Choroid plexus epithelial cell (primary cell): ENCODE measurements at regions not wholly inside any gene's neighbourhood (a gene's known extent, or its start where the extent isn't known, plus 50 kb on each side); places are given as distances from the start of the nearest gene placed in this dataset.

Source experiments
- DNase-seq: peaks from one replicate; pipeline ENCODE4 v3.0.0-alpha.2; 2010; ENCODE audit warnings: low read depth
- H3K4me3 ChIP-seq: 2 replicates; pipeline ENCODE4 v1.5.1; 2011; ENCODE audit warnings: low read depth, mild to moderate bottlenecking, control low read depth, low read length, moderate library complexity
- TF ChIP-seq, protein P1 (sequence below): conservative IDR thresholded peaks from 2 replicates; pipeline ENCODE4 v1.5.1; 2011; ENCODE audit warnings: low read depth, mild to moderate bottlenecking, control low read depth, inconsistent platforms, low read length, moderate library complexity

DNA sequence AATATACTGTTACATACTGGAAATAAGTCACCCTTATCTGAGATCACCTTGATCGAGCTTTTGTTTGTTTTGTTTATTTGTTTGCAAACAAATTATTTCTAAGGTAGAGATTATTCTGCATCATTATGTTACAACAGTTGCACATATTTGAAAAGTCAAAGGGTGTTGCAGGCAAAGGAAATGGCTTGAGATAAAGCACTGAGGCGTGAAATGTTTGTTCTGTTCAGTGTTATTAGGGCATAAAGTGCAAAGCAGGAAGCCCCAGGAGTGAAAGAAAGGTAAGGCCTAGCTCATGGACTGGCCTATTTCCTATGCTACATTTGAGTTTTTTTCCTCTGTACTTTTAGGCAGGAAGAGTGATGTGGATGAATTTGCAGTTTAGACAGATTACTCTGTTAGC is 1815.6 kb upstream of the LRRTM1 start:
- TF ChIP-seq, protein P1, sequence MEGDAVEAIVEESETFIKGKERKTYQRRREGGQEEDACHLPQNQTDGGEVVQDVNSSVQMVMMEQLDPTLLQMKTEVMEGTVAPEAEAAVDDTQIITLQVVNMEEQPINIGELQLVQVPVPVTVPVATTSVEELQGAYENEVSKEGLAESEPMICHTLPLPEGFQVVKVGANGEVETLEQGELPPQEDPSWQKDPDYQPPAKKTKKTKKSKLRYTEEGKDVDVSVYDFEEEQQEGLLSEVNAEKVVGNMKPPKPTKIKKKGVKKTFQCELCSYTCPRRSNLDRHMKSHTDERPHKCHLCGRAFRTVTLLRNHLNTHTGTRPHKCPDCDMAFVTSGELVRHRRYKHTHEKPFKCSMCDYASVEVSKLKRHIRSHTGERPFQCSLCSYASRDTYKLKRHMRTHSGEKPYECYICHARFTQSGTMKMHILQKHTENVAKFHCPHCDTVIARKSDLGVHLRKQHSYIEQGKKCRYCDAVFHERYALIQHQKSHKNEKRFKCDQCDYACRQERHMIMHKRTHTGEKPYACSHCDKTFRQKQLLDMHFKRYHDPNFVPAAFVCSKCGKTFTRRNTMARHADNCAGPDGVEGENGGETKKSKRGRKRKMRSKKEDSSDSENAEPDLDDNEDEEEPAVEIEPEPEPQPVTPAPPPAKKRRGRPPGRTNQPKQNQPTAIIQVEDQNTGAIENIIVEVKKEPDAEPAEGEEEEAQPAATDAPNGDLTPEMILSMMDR, result no peak
- H3K4me3 ChIP-seq, result no peak overlapping the region
- DNase-seq, result no peak

DNA sequence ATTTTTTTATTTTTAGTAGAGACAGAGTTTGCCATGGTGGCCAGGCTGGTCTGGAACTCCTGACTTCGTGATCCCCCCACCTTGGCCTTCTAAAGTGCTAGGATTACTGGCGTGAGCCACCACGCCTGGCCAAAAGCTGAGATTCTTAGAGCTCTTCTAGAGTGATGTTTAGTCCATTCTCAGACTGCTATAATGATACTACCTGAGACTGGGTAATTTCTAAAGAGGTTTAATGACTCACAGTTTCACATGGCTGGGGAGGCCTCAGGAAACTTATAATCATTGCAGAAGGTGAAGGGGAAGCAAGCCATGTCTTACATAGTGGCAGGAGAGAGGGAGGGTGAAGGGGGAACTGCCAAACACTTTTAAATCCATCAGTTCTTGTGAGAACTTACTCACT is 1804.9 kb upstream of the LRRTM1 start:
- no peak for DNase-seq
- TF ChIP-seq, protein P1, result no peak
- no peak overlapping the region for H3K4me3 ChIP-seq

DNA sequence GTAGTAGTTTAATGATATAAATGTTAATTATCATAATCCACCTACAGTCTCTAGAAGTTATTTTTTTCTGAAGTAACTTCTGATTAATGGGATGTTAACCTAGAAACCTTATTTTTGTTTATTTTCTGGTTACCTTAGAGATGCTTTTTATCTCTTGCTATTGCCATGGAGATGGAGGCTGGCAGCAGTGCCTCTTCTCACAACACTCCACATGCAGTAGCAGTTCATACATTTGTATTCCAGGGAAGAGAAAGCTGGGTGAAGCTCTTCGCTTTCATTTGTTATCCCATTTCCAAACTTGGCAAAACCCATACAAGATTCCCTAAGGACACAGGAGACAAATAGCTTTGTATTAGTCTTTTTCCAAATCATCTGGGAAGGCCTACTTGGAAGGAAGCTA is 1794.1 kb upstream of the LRRTM1 start:
- DNase-seq, result no peak
- no peak overlapping the region for H3K4me3 ChIP-seq
- TF ChIP-seq, protein P1, result no peak

DNA sequence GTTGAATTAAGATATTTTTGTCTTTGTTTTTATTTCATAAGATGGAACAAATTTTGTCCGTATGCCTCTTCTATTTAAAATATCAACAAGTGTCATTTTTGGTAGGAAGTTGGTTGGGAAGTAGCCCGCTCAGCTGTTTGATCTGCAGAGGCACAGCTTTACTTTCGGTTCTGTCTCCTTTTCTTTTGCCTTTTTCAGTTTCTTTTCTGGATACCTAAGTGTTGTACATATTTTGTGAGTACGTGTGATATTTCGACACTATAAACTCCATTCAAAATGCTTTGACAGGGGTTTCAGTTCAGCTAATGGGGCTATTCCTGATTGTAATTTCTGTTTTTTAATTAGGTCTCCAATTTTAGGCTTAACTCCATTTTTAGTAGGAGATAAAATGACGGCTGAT is 1785.0 kb upstream of the LRRTM1 start:
- no peak overlapping the region for H3K4me3 ChIP-seq
- TF ChIP-seq, protein P1, result no peak

DNA sequence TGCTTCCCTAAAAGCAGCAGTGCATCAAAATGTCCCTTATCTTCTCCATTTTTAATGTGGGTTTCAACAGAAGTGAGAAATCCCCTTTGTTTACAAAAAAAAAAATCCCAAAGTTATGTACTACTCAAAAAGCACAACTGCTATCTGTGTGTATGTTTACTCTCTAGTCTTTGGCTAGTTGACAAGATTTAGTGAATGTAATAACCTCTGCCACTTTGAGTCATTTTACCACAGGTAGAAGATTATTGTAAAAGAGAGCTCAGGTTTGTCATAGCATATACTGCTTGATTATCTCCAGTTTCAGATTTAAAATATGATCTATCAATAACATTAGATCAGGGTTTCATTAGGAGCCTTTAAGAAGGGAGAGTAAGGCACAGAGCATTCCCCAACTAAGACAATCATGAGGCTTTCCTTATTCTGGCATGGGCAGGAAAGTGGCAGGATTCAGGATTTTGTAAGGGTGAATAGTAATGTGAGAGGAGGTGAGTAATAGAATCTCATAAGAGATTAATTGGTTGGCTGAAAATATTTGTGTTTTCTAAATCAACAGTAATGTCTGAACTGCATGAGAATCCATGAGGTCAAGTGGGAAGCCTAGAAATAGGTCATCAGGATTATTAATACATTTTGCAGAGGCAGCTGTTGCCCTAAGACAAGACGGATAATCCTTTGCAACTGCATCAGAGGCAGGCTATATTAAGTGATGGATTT is 1780.3 kb upstream of the LRRTM1 start:
- DNase-seq, result no peak
- TF ChIP-seq, protein P1, result no peak
- no peak overlapping the region for H3K4me3 ChIP-seq

More for the DNA sequence above, 1785.0 kb upstream of the LRRTM1 start:
- no peak for DNase-seq

- TF ChIP-seq, protein P1, result no peak
- no peak for DNase-seq
Observed at GRCh38 chr2:82075875-82076274, 1771.3 kb upstream of the LRRTM1 start.

DNA sequence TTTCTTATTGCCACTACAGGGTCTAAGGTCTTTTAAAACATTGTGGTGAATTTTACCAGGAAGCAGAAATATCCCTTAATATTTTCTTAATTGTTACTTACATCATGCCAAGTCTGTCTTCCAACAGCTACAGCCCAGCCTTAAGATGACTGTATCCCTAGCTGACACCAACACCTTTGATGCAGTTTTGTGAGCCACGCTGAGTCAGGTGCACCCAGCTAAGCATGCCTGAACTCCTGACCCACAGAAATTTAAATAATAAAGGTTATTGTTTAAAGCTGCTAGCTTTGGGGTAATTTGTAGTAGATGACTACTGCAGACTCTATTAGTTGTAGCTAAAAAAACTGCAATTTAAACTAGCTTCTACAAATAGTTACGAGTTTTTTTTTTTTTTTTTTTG is 1757.9 kb upstream of the LRRTM1 start:
- no peak overlapping the region for H3K4me3 ChIP-seq
- TF ChIP-seq, protein P1, result no peak
- DNase-seq, result no peak

More at GRCh38 chr2:82075875-82076274, 1771.3 kb upstream of the LRRTM1 start:
- H3K4me3 ChIP-seq, result no peak overlapping the region
